Activated naive CD4-positive, alpha-beta T cell treated with anti-CD3 and anti-CD28 coated beads, Interleukin-2, amount 50 U/mL, for 72 hours (primary cell): ENCODE measurements at regions not wholly inside any gene's neighbourhood (a gene's known extent, or its start where the extent isn't known, plus 50 kb on each side); places are given as distances from the start of the nearest gene placed in this dataset.
"Not testable (repeated sequence)": the region's sequence is repeated elsewhere in the genome, so short reads cannot be mapped to it uniquely, and the experiment has no call there.

Experiments
- ATAC-seq, 2 donors: fragments of 150-1000 bp; cut with Tn5 transposase; 2 replicates each; pipeline ENCODE4 v1.10.0; 2021; ENCODE audit warnings: mild to moderate bottlenecking in 2 of 2, moderate library complexity in 2 of 2
- DNase-seq, 2 donors: peaks; one replicate each; pipeline ENCODE4 v3.0.0; 2021 to 2022; ENCODE audit warnings: low spot score in 2 of 2
- H3K27ac Mint-ChIP-seq, 2 donors: one replicate each; pipeline ENCODE4 v1.8.0; 2022; ENCODE audit warnings: mild to moderate bottlenecking in 2 of 2, mixed read lengths in 2 of 2
- H3K36me3 Mint-ChIP-seq, 2 donors: one replicate each; pipeline ENCODE4 v1.8.0; 2022; ENCODE audit warnings: mixed read lengths in 2 of 2
- H3K9me3 Mint-ChIP-seq, 2 donors: one replicate each; pipeline ENCODE4 v1.8.0; 2022; ENCODE audit warnings: mixed read lengths in 2 of 2

DNA sequence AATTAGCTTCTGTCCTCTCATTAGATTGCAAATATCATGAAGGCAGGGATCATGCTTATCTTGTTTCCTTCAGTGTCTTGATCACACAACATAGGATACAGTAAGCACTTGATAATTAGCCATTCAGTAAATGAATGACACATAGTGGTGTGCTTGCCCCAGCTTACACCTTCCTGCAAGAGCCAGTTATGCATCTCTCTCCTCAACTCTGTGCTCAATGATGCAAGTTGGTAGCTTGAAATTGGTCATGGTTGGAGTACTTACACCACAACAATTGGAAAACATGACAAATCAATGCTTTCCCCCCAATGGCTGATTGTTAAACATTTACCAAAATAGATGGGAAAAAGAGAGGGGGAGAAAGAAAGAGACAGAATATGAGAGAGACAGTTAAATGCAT is 129.2 kb downstream of the NUF2 start:
- Mint-ChIP-seq H3K27ac (no peak overlapping the region), H3K9me3 (peaks cover 12 to 17% of the 10 kb centered on the region in 2 donors), H3K36me3 (peaks cover 0 to 9% of the 10 kb centered on the region in 2 donors)
- ATAC-seq (no peak), DNase-seq (no peak)

DNA sequence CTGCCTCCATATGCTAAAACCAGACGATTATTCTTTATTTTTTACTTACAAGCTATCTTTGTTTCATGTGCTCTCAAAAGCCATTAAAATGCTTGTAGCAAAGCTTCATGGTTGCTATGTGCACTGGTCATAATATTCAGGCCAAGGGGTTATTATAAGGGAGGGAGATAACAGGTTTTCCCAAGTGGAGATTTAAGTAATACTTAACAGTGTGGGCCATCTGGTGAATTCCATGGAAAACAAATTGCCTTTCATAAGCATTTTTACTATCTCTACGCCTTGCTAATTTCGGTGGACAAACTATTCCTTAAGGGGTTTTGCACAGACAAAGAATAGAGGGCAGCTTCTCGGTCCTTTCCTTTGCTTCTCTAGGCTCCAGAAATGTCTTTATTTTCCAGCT is 137.8 kb downstream of the NUF2 start:
- H3K27ac Mint-ChIP-seq, result no peak overlapping the region
- H3K9me3 Mint-ChIP-seq, result peaks cover 9% of the 10 kb centered on the region in 2 donors
- ATAC-seq, result no peak
- DNase-seq, result no peak
- peaks cover 0 to under 1% of the 10 kb centered on the region in 2 donors for H3K36me3 Mint-ChIP-seq

DNA sequence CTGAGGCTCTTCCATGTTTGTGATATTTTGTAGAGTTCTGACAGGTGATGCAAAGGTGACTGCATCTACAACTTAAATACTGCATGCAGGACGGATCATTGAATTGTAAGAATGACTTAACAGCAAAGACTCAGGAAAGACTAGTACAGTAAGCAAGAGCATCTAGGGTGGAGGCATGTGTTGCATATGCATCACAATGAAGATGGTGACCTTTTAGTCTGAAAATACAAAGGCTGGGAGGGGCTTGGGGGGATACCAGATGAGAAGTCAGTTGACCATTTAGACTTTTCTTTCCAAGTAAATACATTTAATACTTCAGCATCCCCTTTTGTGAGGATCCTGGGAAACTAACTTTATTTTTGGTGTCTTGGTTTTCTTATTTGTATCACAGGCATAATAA is 145.5 kb downstream of the NUF2 start:
- no peak for DNase-seq
- no peak overlapping the region for H3K27ac Mint-ChIP-seq
- ATAC-seq, result no peak
- H3K9me3 Mint-ChIP-seq, result peaks cover 3 to 4% of the 10 kb centered on the region in 2 donors
- no peaks in the 10 kb centered on the region for H3K36me3 Mint-ChIP-seq

GRCh38 chr1:163471779-163472650 is 150.3 kb downstream of the NUF2 start:
- ATAC-seq (no peak), DNase-seq (no peak)
- Mint-ChIP-seq H3K36me3 (no peaks in the 10 kb centered on the region), H3K27ac (no peak overlapping the region), H3K9me3 (peaks cover 4 to 9% of the 10 kb centered on the region in 2 donors)

DNA sequence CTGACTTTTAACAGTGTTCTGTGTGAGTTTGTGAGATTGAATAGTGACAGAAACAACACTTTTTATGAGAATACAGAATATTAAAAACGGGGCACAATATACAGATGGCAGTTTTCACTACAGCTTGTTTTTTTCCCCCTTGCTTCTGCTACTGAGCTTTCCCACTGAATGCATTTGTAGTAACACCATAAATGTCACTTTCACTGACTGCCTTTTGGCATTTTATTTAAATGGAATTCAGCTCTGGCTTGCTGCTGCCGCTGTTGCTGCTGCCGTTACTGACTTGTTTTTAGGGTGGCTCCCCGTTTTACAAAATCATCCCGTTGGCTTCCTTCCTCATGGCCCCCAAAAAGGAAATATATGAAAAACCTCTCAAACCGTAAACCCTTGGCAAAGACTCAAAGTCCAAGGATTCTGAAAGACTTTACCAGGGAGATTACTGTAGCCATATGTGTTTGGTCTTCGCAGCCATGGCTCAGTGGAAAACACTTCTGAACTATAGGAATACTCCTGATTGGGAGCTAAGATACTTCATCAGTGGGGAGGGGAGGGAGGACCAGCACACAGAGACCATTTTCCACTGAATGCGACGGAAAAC is 151.0 kb downstream of the NUF2 start:
- H3K27ac Mint-ChIP-seq, result peak overlapping the region in 1 of 2 donors; percentile 85
- DNase-seq, result no peak
- H3K9me3 Mint-ChIP-seq, result peaks cover 6 to 9% of the 10 kb centered on the region in 2 donors
- H3K36me3 Mint-ChIP-seq, result no peaks in the 10 kb centered on the region
- no peak for ATAC-seq

DNA sequence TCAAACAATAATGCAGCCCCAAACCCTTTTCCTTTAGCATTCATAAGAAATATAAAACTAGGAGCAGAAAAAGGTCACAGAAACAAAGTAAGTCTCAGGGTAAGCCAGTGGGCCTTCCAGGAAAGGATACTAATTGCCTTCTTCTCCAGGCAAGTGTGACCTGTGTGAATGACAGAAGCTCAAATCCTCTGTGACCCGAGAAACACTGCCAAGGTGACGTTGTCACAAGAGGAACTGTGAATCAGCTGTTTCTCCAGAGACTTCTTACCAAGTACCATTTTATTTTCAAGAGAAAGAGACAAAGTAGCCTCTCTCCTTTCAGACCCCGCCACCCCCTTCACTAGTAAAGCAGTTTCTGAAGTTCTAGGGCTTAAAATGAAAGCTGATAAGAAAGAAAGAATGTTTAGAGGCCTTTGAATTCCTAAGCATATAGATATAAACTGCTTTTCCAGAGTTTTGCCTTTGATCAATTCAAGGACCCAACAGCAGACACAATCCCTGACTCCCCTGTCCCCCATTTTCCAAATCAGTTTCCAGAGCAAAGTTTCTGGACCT is 155.6 kb downstream of the NUF2 start:
- no peak overlapping the region for H3K27ac Mint-ChIP-seq
- ATAC-seq, result no peak
- no peak for DNase-seq
- peaks cover 25% of the 10 kb centered on the region in 2 donors for H3K9me3 Mint-ChIP-seq
- H3K36me3 Mint-ChIP-seq, result peaks cover 16 to 19% of the 10 kb centered on the region in 2 donors

GRCh38 chr1:163498391-163499330 is 176.9 kb downstream of the NUF2 start:
- not testable (repeated sequence) for H3K27ac Mint-ChIP-seq, ATAC-seq, DNase-seq, H3K36me3 Mint-ChIP-seq
- H3K9me3 Mint-ChIP-seq, result peaks cover 6 to 18% of the 10 kb centered on the region in 2 donors

GRCh38 chr1:163504331-163504978 is 182.7 kb downstream of the NUF2 start:
- H3K36me3 Mint-ChIP-seq, result no peaks in the 10 kb centered on the region
- H3K9me3 Mint-ChIP-seq, result peaks cover 6 to 13% of the 10 kb centered on the region in 2 donors
- ATAC-seq, result no peak
- H3K27ac Mint-ChIP-seq, result no peak overlapping the region
- DNase-seq, result no peak

- DNase-seq (no peak), ATAC-seq (no peak)
- H3K9me3 Mint-ChIP-seq, result peaks cover 1 to 13% of the 10 kb centered on the region in 2 donors
- no peak overlapping the region for H3K27ac Mint-ChIP-seq
- H3K36me3 Mint-ChIP-seq, result peaks cover 0 to 9% of the 10 kb centered on the region in 2 donors
Observed at GRCh38 chr1:163509114-163509513, 187.4 kb downstream of the NUF2 start.

DNA sequence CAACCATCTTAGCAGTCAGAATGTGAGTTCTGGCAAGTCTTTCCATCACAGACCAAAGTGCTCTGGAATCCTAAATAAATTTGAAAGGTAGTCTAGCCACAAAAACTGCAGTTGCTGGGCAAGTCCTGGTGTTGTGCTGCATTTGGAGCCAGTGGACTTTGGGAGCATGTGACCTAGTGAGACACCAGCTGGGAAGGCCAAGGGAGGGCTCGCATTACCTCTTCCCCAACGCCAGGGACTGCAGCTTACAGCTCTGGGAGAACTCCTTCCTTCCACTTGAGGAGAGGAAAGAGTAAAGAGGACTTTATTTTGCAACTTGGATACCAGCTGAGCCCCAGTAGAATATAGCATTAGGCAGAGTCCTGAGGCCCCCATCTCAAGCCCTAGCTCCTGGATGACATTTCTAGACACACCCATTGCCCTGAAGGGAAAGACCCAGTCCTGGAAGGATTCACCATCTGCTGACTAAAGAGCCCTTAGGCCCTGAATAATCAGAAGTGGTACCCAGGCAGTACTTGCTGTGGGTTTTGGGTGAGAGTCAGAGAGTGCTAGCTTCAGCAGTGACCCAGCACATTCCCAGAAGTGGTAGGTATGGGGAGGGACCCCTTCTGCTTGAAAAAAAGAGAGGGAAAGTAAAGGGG is 190.7 kb downstream of the NUF2 start:
- Mint-ChIP-seq H3K27ac (no peak overlapping the region), H3K36me3 (peaks cover 0 to 9% of the 10 kb centered on the region in 2 donors)
- no peak for ATAC-seq

GRCh38 chr1:163523375-163524029 is 201.7 kb downstream of the NUF2 start:
- ATAC-seq (no peak), DNase-seq (no peak)
- Mint-ChIP-seq H3K9me3 (peaks cover 0 to 8% of the 10 kb centered on the region in 2 donors), H3K36me3 (no peaks in the 10 kb centered on the region), H3K27ac (no peak overlapping the region)

More for the DNA sequence above, 190.7 kb downstream of the NUF2 start:
- H3K9me3 Mint-ChIP-seq, result peaks cover 15 to 28% of the 10 kb centered on the region in 2 donors
- no peak for DNase-seq

DNA sequence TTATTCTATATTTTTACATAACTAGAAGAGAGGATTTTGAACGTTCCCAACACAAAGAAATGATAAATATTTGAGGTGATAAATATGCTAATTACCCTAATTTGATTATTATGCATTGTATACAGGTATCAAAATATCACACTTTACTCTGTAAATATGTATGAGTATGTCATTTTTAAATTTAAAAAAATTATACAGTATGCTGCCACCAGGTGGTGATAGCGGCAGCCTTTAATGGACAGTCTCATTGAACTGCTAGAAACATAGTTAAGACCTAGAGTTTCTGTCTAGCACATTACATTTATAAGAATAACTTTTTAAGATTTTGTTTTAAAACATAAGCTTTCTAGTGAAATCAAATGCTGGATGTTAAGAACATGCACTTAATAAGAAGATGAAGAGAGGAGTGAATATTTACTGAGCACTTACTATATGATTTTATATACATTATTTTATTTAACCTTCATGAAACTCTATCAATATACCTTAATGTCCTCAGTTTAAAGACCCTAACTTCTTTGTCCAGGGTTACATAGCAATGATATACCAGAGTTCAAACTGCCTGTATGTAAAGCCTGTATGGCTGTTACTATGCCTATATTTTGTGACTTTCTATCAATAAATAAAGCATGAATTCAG is 207.1 kb downstream of the NUF2 start:
- DNase-seq (peak in 1 of 2 donors; percentile 12), ATAC-seq (no peak)
- Mint-ChIP-seq H3K9me3 (no peaks in the 10 kb centered on the region), H3K36me3 (no peaks in the 10 kb centered on the region), H3K27ac (no peak overlapping the region)

DNA sequence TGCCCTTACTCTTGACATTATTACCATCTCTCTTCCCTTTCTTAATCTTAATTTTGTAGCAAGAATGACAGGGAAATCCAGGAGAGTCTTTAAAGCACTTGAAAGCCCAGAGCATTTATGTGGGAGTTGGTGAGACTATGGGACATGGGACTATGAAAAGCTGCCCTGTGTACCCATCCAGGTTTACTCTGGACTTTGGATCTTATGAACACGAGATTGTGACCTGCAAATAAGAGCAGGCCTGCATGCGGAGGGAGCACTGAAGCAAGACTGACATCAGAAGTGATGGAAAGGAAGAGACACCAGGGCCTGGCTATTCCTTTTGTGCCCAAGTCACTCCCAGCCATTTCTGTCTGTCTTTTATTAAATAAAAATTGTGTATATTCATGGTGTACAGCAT is 209.6 kb downstream of the NUF2 start:
- no peak overlapping the region for H3K27ac Mint-ChIP-seq
- no peak for DNase-seq
- no peak for ATAC-seq
- no peaks in the 10 kb centered on the region for H3K36me3 Mint-ChIP-seq
- no peaks in the 10 kb centered on the region for H3K9me3 Mint-ChIP-seq

- H3K36me3 Mint-ChIP-seq, result no peaks in the 10 kb centered on the region
- H3K9me3 Mint-ChIP-seq, result no peaks in the 10 kb centered on the region
- no peak for ATAC-seq
- H3K27ac Mint-ChIP-seq, result no peak overlapping the region
- no peak for DNase-seq
Observed at GRCh38 chr1:163535401-163535800, 213.6 kb downstream of the NUF2 start.

DNA sequence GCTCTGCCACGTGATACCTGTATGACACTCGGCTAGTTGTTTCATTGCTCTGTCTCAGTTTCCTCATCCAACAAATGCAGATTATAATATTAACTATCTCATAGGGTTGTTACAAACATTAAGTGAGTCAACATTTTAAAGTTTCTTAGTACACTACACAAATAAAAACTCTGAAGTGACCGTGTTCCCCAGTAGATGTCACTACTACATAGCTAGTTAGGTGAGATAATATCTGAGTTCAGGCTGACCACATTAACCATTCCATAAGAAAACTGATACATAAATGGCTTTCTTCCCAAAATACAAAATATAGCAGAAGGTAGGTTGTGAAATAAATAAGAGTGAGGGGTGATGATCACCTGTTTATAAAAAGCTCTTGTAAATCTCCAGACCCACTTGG is 214.1 kb downstream of the NUF2 start:
- Mint-ChIP-seq H3K27ac (no peak overlapping the region), H3K9me3 (no peaks in the 10 kb centered on the region), H3K36me3 (no peaks in the 10 kb centered on the region)
- no peak for ATAC-seq
- DNase-seq, result no peak
